ENCODE measurements at regions not wholly inside any gene's neighbourhood (a gene's known extent, or its start where the extent isn't known, plus 50 kb on each side); places are given as distances from the start of the nearest gene placed in this dataset.

DNA sequence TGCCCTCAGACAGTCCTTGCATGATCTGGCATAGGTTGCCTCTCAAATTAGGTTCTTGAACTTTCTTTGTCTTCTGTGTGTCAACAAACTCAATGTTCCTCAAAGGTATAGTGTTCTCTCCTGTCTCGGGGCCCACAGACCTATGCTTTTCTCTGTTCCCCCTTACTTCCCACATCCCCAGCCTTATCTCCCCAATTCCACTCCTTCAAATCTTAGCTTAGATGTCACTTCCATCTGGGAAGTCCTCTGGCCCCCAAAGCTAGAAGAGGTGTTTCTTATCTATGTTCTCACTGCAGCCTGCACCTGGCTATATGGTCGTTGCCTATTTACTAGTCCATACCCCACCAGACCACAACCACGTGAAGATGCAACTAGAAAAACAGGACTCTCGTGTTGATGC, 134.6 kb upstream of the MYCN start:
- H3K27me3 ChIP-seq, result no peaks in the 10 kb centered on the region
- TF ChIP-seq POLR2A (IDR thresholded peaks at IDR 0.05), result no peak
- TF ChIP-seq, protein P1, sequence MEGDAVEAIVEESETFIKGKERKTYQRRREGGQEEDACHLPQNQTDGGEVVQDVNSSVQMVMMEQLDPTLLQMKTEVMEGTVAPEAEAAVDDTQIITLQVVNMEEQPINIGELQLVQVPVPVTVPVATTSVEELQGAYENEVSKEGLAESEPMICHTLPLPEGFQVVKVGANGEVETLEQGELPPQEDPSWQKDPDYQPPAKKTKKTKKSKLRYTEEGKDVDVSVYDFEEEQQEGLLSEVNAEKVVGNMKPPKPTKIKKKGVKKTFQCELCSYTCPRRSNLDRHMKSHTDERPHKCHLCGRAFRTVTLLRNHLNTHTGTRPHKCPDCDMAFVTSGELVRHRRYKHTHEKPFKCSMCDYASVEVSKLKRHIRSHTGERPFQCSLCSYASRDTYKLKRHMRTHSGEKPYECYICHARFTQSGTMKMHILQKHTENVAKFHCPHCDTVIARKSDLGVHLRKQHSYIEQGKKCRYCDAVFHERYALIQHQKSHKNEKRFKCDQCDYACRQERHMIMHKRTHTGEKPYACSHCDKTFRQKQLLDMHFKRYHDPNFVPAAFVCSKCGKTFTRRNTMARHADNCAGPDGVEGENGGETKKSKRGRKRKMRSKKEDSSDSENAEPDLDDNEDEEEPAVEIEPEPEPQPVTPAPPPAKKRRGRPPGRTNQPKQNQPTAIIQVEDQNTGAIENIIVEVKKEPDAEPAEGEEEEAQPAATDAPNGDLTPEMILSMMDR (IDR thresholded peaks at IDR 0.05), result no peak
- intact Hi-C loops (cut with DNase I; ENCODE audit: low total_unique reads), result no loop called here
- H3K4me3 ChIP-seq, result no peak overlapping the region
- no peaks in the 10 kb centered on the region for H3K9me3 ChIP-seq
- H3K27ac ChIP-seq, result no peak overlapping the region
- no peak for DNase-seq
- H3K36me3 ChIP-seq, result no peaks in the 10 kb centered on the region
- no peaks in the 10 kb centered on the region for H3K4me1 ChIP-seq

GRCh38 chr2:15806801-15807417, 133.4 kb upstream of the MYCN start:
- TF ChIP-seq, protein P1 (IDR thresholded peaks at IDR 0.05), result no peak
- TF ChIP-seq POLR2A (IDR thresholded peaks at IDR 0.05), result no peak
- H3K4me3 ChIP-seq, result no peak overlapping the region
- no peaks in the 10 kb centered on the region for H3K36me3 ChIP-seq
- H3K4me1 ChIP-seq, result no peaks in the 10 kb centered on the region
- DNase-seq, result no peak
- intact Hi-C loops (cut with DNase I; ENCODE audit: low total_unique reads), result no loop called here
- no peaks in the 10 kb centered on the region for H3K9me3 ChIP-seq
- no peaks in the 10 kb centered on the region for H3K27me3 ChIP-seq
- no peak overlapping the region for H3K27ac ChIP-seq

GRCh38 chr2:15807418-15808203, 132.7 kb upstream of the MYCN start:
- no peak for DNase-seq
- intact Hi-C loops (cut with DNase I; ENCODE audit: low total_unique reads), result no loop called here

GRCh38 chr2:15808204-15808910, 132.0 kb upstream of the MYCN start:
- DNase-seq, result no peak
- Histone ChIP-seq H3K9me3 (no peaks in the 10 kb centered on the region), H3K4me1 (no peaks in the 10 kb centered on the region), H3K4me3 (no peak overlapping the region), H3K27me3 (no peaks in the 10 kb centered on the region), H3K36me3 (no peaks in the 10 kb centered on the region), H3K27ac (no peak overlapping the region)
- intact Hi-C loops (cut with DNase I; ENCODE audit: low total_unique reads), result no loop called here
- TF ChIP-seq POLR2A (IDR thresholded peaks at IDR 0.05), result no peak
- TF ChIP-seq, protein P1 (IDR thresholded peaks at IDR 0.05), result no peak

More at GRCh38 chr2:15807418-15808203, 132.7 kb upstream of the MYCN start:
- no peak overlapping the region for H3K4me3 ChIP-seq
- H3K9me3 ChIP-seq, result no peaks in the 10 kb centered on the region
- no peaks in the 10 kb centered on the region for H3K27me3 ChIP-seq
- no peaks in the 10 kb centered on the region for H3K36me3 ChIP-seq
- H3K27ac ChIP-seq, result no peak overlapping the region
- no peak for TF ChIP-seq POLR2A (IDR thresholded peaks at IDR 0.05)
- TF ChIP-seq, protein P1 (IDR thresholded peaks at IDR 0.05), result no peak
- H3K4me1 ChIP-seq, result no peaks in the 10 kb centered on the region

DNA sequence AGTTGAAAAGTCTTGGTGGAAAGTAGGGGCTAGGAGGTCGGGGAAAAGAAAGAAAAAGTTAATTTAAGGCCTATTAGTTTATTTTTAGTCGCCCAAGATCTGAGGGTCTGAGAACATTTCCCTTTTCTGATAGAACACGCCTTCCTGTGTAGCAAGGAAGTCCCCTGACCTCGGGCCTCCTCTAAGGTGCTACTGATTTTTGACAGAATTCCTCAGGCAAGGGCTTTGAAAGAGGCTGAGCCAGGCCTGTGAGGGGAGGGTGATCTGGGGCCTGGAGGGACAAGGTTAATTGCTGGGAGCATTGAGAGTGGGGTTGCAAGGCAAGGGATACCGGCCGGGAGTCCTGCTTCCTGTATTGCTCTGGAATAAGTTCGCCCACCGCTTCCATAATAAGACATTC, 131.4 kb upstream of the MYCN start:
- intact Hi-C loops (cut with DNase I; ENCODE audit: low total_unique reads), result no loop called here
- Histone ChIP-seq H3K27ac (no peak overlapping the region), H3K27me3 (no peaks in the 10 kb centered on the region), H3K9me3 (no peaks in the 10 kb centered on the region), H3K4me1 (no peaks in the 10 kb centered on the region), H3K4me3 (no peak overlapping the region), H3K36me3 (no peaks in the 10 kb centered on the region)
- no peak for TF ChIP-seq POLR2A (IDR thresholded peaks at IDR 0.05)
- TF ChIP-seq, protein P1 (IDR thresholded peaks at IDR 0.05), result no peak
- no peak for DNase-seq

All from uterus (tissue), 3 donors.